Heart left ventricle (tissue), 16 donors: ENCODE measurements at regions not wholly inside any gene's neighbourhood (a gene's known extent, or its start where the extent isn't known, plus 50 kb on each side); places are given as distances from the start of the nearest gene placed in this dataset.
A peak's percentile ranks its signal among the peaks of the same experiment; 100 is the strongest.

ENCODE experiments used
- ATAC-seq, 4 donors: fragments of 200-7000 bp; cut with Tn5 transposase; one replicate each; pipeline ENCODE4 v1.9.1; 2020 to 2022; ENCODE audit warnings: moderate library complexity in 4 of 4, mild to moderate bottlenecking in 3 of 4, moderate number of reproducible peaks in 1 of 4
- DNase-seq, 5 donors: peaks; one replicate each; pipeline ENCODE4 v3.0.0-alpha.2; 2020
- H3K27ac ChIP-seq, 12 donors: fragments of 200-600 bp; sonication (generic) in 4 of 12; one replicate each; pipeline versions ENCODE4 v1.5.0 to v1.8.0; 2016 to 2022; ENCODE audit warnings: mild to moderate bottlenecking in 2 of 12
- H3K27me3 ChIP-seq, 9 donors: fragments of 200-600 bp; sonication (generic) in 2 of 9; one replicate each; pipeline versions ENCODE4 v1.5.1 to v1.8.0; 2016 to 2022; ENCODE audit warnings: mild to moderate bottlenecking in 3 of 9
- H3K36me3 ChIP-seq, 9 donors: fragments of 200-600 bp; sonication (generic) in 2 of 9; one replicate each; pipeline versions ENCODE4 v1.5.0 to v1.8.0; 2018 to 2022; ENCODE audit warnings: mild to moderate bottlenecking in 2 of 9
- H3K4me1 ChIP-seq, 12 donors: fragments of 200-600 bp; sonication (generic) in 4 of 12; one replicate each; pipeline versions ENCODE4 v1.5.0 to v1.8.0; 2016 to 2022; ENCODE audit warnings: mild to moderate bottlenecking in 3 of 12
- H3K4me3 ChIP-seq, 12 donors: fragments of 200-600 bp; sonication (generic) in 4 of 12; one replicate each; pipeline versions ENCODE4 v1.5.0 to v1.8.0; 2017 to 2022; ENCODE audit warnings: mild to moderate bottlenecking in 9 of 12, moderate library complexity in 4 of 12
- H3K9me3 ChIP-seq, 12 donors: fragments of 200-600 bp; sonication (generic) in 4 of 12; one replicate each; pipeline versions ENCODE4 v1.5.0 to v1.8.0; 2016 to 2022; ENCODE audit warnings: mild to moderate bottlenecking in 1 of 12
- CTCF ChIP-seq, 12 donors: fragments of 200-600 bp; sonication (generic) in 4 of 12; IDR thresholded peaks; one replicate each; pipeline versions ENCODE4 v1.5.0 to v1.8.0; 2018 to 2022; ENCODE audit warnings: antibody characterized with exemption in 12 of 12, mild to moderate bottlenecking in 5 of 12
- POLR2A ChIP-seq, 2 donors: fragments of 450-650 bp; IDR thresholded peaks; one replicate each; pipeline ENCODE4 v1.6.1; 2017; ENCODE audit warnings: antibody characterized with exemption in 2 of 2, mild to moderate bottlenecking in 2 of 2, moderate library complexity in 2 of 2
- WGBS, 4 donors: extraction: QIAGEN DNeasy Blood & Tissue Kit in 2 of 4; methylation state at CpG; one replicate each; pipeline versions ENCODE4 v1.1.5 to v1.1.7; 2013 to 2018; 5-methylcytosine and 5-hydroxymethylcytosine counted together
- intact Hi-C, 10 donors: fragments of 100-400 bp; cut with DNase I; formaldehyde crosslinking; loops; one replicate each; pipeline versions ENCODE4 v1.11.1 to v1.14.2; 2022
- donor health status: ischemic (EF 13 %, LVEDD 7.1; RV severe dilation, severe dysfunction).
- donor health status: healthy with polysubstance abuse.
- donor health status: DM: no; HTN: yes; CAD: no.
- donor health status: DM: no; HTN: no; CAD: no.
- donor health status: ischemic (EF 25% LVEDD 6.9; RV normal size, moderate dysfunction).
- donor health status: ischemic (EF 25% LVEDD 5.7; RV mildly dilated, moderate dysfunction).
- donor health status: healthy.
- donor health status: DM: yes; HTN: yes; CAD: no.
- donor health status: ischemic (EF 35%, LVEDD 5.7; RV mildly dilated, moderate dysfunction).
- donor health status: nonischemic (EF 11% LVEDD 7.7; RV severe dilation, severe dysfunction).
- donor health status: DM: yes; HTN: yes; CAD: no.
- donor health status: PGD.
- donor health status: ischemic (EF 29% LVEDD 5.4; RV normal size, mild dysfunction).
- donor health status: nonischemic (EF 23%, LVEDD 6.1; RV moderate dilation, normal function).

DNA sequence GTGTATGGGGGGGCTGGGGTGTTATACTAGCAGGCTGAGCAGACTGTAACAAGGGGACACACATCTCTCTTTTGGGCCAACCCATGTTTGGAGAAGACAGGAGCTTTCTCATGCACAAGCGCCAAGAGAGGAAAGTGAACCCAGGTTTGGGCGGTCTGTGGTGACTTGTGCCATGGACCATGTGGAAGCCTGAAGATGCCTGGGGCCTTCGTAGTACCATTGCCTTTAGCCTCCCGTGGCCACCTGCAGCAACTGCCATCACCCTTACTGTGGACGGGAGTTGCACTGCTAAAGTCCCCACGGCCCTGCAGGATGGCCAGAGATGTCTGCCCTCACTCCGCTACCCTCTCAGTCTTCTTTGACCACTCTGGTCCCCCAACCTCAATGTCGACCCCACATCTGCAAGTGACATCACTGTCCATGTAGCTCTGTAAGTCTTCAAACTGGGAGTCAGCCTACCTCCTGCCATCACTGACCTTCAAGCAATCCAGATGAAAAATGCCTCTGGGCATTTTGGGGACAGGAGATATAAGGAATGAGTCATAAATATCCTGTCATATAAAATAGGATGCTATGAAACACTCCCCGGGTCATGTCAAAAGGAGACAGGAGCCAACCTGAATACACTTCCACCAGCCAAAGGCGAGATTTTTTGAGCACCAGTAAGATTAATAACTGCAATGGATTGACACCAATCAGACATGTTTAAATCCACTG lies 74.7 kb upstream of the C15orf39 start:
- TF ChIP-seq CTCF (IDR thresholded peaks at IDR 0.05) (no peak), POLR2A (IDR thresholded peaks at IDR 0.05) (no peak)
- DNase-seq (no peak), ATAC-seq (no peak)
- no peaks in the 10 kb centered on the region for H3K9me3 ChIP-seq
- peaks cover 0 to 63% (median 11%) of the 10 kb centered on the region in 12 donors for H3K4me1 ChIP-seq
- WGBS, 4 donors, result 94 to 98% (median 96%) methylated on average over 10 of the region's 10 CpGs
- intact Hi-C loops, result loop anchor here in 1 of 10 donors (5.0 kb wide), 1 partner anchor 75 kb away; the partner anchor contains the start of gene C15orf39
- H3K36me3 ChIP-seq, result no peaks in the 10 kb centered on the region
- H3K4me3 ChIP-seq, result no peak overlapping the region
- H3K27ac ChIP-seq, result no peak overlapping the region
- H3K27me3 ChIP-seq, result no peaks in the 10 kb centered on the region

GRCh38 chr15:75129788-75130187 lies 71.9 kb upstream of the C15orf39 start:
- Histone ChIP-seq H3K4me3 (no peak overlapping the region), H3K36me3 (no peaks in the 10 kb centered on the region), H3K9me3 (no peaks in the 10 kb centered on the region), H3K4me1 (peaks cover 0 to 49% (median 5%) of the 10 kb centered on the region in 12 donors), H3K27ac (peak overlapping the region in 1 of 12 donors; percentile 78), H3K27me3 (no peaks in the 10 kb centered on the region)
- ATAC-seq, result no peak
- intact Hi-C loops, result loop anchor here in 1 of 10 donors (5.0 kb wide), 1 partner anchor 73 kb away; the partner anchor contains the start of gene C15orf39
- no peak for TF ChIP-seq POLR2A (IDR thresholded peaks at IDR 0.05)
- TF ChIP-seq CTCF (IDR thresholded peaks at IDR 0.05), result no peak
- no peak for DNase-seq
- 85 to 93% (median 89%) methylated on average over 4 of the region's 4 CpGs for WGBS, 4 donors

DNA sequence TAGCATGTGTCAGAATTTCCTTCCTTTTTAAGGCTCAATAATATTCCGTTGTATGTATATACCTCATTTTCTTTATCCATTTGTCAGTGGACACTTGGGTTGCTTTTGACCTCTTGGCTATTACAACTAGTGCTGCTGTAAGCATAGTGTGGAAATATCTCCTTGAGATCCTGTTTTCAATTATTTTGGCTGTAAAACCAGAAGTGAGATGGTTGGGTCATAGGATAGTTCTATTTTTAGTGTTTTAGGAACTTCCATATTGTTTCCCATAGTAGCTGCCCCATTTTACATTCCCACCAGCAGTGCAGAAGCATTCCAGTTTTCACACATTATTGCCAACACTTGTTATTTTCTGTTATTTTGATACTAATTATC lies 70.4 kb upstream of the C15orf39 start:
- TF ChIP-seq POLR2A (IDR thresholded peaks at IDR 0.05) (no peak), CTCF (IDR thresholded peaks at IDR 0.05) (no peak)
- DNase-seq (no peak), ATAC-seq (peak in 3 of 4 donors; percentile 20 to 81 (median 63))
- peaks cover 0 to 35% (median 0%) of the 10 kb centered on the region in 12 donors for H3K4me1 ChIP-seq
- H3K27me3 ChIP-seq, result no peaks in the 10 kb centered on the region
- no peaks in the 10 kb centered on the region for H3K9me3 ChIP-seq
- 79 to 91% (median 84%) methylated on average over 1 of the region's 1 CpG for WGBS, 4 donors
- no peaks in the 10 kb centered on the region for H3K36me3 ChIP-seq
- peak overlapping the region in 1 of 12 donors; percentile 78 for H3K27ac ChIP-seq
- intact Hi-C loops, result no loop called here
- no peak overlapping the region for H3K4me3 ChIP-seq

DNA sequence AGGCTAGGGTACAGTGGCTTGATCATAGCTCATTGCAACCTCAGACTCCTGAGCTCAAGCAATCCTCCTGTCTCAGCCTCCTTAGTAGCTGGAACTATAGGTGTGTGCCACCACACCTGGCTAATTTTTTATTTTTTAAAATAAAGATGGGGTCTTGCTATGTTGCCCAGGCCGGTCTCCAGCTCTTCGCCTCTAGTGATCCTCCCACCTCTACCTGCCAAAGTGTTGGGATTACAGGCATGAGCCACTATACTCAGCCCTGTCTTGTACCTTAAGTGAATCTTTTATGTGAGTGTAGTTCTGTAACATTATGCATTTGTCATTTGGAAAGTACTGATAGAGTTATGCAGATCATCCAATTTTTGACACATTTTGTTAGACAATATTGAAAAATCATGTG lies 66.9 kb upstream of the C15orf39 start:
- intact Hi-C loops, result no loop called here
- Histone ChIP-seq H3K4me3 (no peak overlapping the region), H3K27me3 (no peaks in the 10 kb centered on the region), H3K27ac (no peak overlapping the region), H3K9me3 (no peaks in the 10 kb centered on the region), H3K4me1 (peaks cover 0 to 25% (median 0%) of the 10 kb centered on the region in 12 donors), H3K36me3 (no peaks in the 10 kb centered on the region)
- WGBS, 4 donors, result 94 to 99% (median 98%) methylated on average over 2 of the region's 2 CpGs
- ATAC-seq, result no peak
- TF ChIP-seq CTCF (IDR thresholded peaks at IDR 0.05) (no peak), POLR2A (IDR thresholded peaks at IDR 0.05) (no peak)
- no peak for DNase-seq
